IMR-90 (cell line): ENCODE measurements at regions not wholly inside any gene's neighbourhood (a gene's known extent, or its start where the extent isn't known, plus 50 kb on each side); places are given as distances from the start of the nearest gene placed in this dataset.

Experiments
- ATAC-seq: fragments of 200-7000 bp; cut with Tn5 transposase; 2 replicates; pipeline ENCODE4 v1.9.1; 2020; ENCODE audit warnings: low read depth, mild to moderate bottlenecking, moderate library complexity
- BruUV-seq: library from RNA; stranded (reverse); fragments of 400-500 nt; replicated peaks from 2 replicates; lab custom pipeline; 2021; lab: Mats Ljungman, UMichigan
- CTCF ChIA-PET: fragments of 300-600 bp; formaldehyde crosslinking; extraction: SDS; loops from one replicate; lab custom pipeline; 2021; ENCODE audit warnings: antibody characterized with exemption; lab: Yijun Ruan, JAX
- POLR2A ChIA-PET: fragments of 300-600 bp; sonication (Branson Sonifier 250); formaldehyde crosslinking; loops from one replicate; lab custom pipeline; 2022; ENCODE audit warnings: antibody characterized with exemption; ENCODE audit not compliant: unreplicated experiment; lab: Charles Lee
- DNase-seq: peaks from one replicate; pipeline ENCODE4 v3.0.0; 2013
- H2AFZ ChIP-seq: replicated peaks from 2 replicates; pipeline ENCODE3; 2013; ENCODE audit warnings: low read length, mild to moderate bottlenecking; ENCODE audit not compliant: poor library complexity
- H2AK5ac ChIP-seq: 2 replicates; pipeline ENCODE4 v1.6.1; 2013; ENCODE audit warnings: low read depth, low read length, inconsistent platforms
- H2AK9ac ChIP-seq: replicated peaks from 2 replicates; pipeline ENCODE3; 2013; ENCODE audit warnings: mild to moderate bottlenecking, low read depth, low read length, moderate library complexity; ENCODE audit not compliant: poor library complexity
- H2BK120ac ChIP-seq: 2 replicates; pipeline ENCODE4 v1.6.1; 2013; ENCODE audit warnings: low read depth, low read length, inconsistent platforms
- H2BK15ac ChIP-seq: 3 replicates; pipeline ENCODE4 v1.6.1; 2013; ENCODE audit warnings: low read depth, low read length, inconsistent platforms
- H2BK20ac ChIP-seq: 2 replicates; pipeline ENCODE4 v1.6.1; 2013; ENCODE audit warnings: low read depth, mild to moderate bottlenecking, inconsistent platforms, low read length, moderate library complexity
- H2BK5ac ChIP-seq: 2 replicates; pipeline ENCODE4 v1.6.1; 2013; ENCODE audit warnings: mild to moderate bottlenecking, low read depth, low read length, inconsistent platforms; ENCODE audit not compliant: poor library complexity, severe bottlenecking
- H3K14ac ChIP-seq: replicated peaks from 2 replicates; pipeline ENCODE4 v1.6.1; 2013; ENCODE audit warnings: low read depth, low read length, inconsistent platforms
- H3K18ac ChIP-seq: 2 replicates; pipeline ENCODE4 v1.6.1; 2013; ENCODE audit warnings: low read depth, low read length, control low read depth
- H3K23ac ChIP-seq: 2 replicates; pipeline ENCODE4 v1.6.1; 2013; ENCODE audit warnings: low read depth, low read length, inconsistent platforms
- H3K27ac ChIP-seq: 2 replicates; pipeline ENCODE4 v1.5.1; 2013; ENCODE audit warnings: mild to moderate bottlenecking, control low read depth, low read length; ENCODE audit not compliant: insufficient read depth
- H3K27me3 ChIP-seq: 2 replicates; pipeline ENCODE4 v1.6.1; 2013; ENCODE audit warnings: low read length; ENCODE audit not compliant: control insufficient read depth, insufficient read depth
- H3K36me3 ChIP-seq: 2 replicates; pipeline ENCODE4 v1.6.1; 2013; ENCODE audit warnings: low read length, mixed read lengths; ENCODE audit not compliant: control insufficient read depth, insufficient read depth
- H3K4ac ChIP-seq: 2 replicates; pipeline ENCODE4 v1.6.1; 2013; ENCODE audit warnings: low read depth, low read length, inconsistent platforms
- H3K4me1 ChIP-seq: 2 replicates; pipeline ENCODE4 v1.6.1; 2013; ENCODE audit warnings: low read length, mixed read lengths; ENCODE audit not compliant: control insufficient read depth, insufficient read depth
- H3K4me2 ChIP-seq: 2 replicates; pipeline ENCODE4 v1.6.1; 2013; ENCODE audit warnings: low read depth, mild to moderate bottlenecking, control low read depth, low read length, moderate library complexity
- H3K4me3 ChIP-seq: 2 replicates; pipeline ENCODE4 v1.5.1; 2013; ENCODE audit warnings: low read depth, mild to moderate bottlenecking, control low read depth, low read length, moderate library complexity; ENCODE audit not compliant: insufficient read depth
- H3K56ac ChIP-seq: 2 replicates; pipeline ENCODE4 v1.6.1; 2013; ENCODE audit warnings: low read length, inconsistent platforms; ENCODE audit not compliant: insufficient read depth; ENCODE audit errors: extremely low read depth
- H3K79me1 ChIP-seq, 2 experiments: 2 replicates each; pipeline ENCODE4 v1.6.1; 2013; ENCODE audit warnings: low read length in 2 of 2, inconsistent platforms in 1 of 2, low read depth in 1 of 2
- H3K9ac ChIP-seq: 2 replicates; pipeline ENCODE4 v1.6.1; 2013; ENCODE audit warnings: low read depth, low read length, control low read depth
- H3K9me1 ChIP-seq: 2 replicates; pipeline ENCODE4 v1.6.1; 2013; ENCODE audit warnings: low read length, inconsistent platforms; ENCODE audit not compliant: insufficient read depth
- H3K9me3 ChIP-seq: 2 replicates; pipeline ENCODE4 v1.6.1; 2013; ENCODE audit warnings: low read length; ENCODE audit not compliant: control insufficient read depth, insufficient read depth
- H4K20me1 ChIP-seq: 2 replicates; pipeline ENCODE4 v1.6.1; 2013; ENCODE audit warnings: low read length, inconsistent platforms; ENCODE audit not compliant: insufficient read depth
- H4K5ac ChIP-seq: 2 replicates; pipeline ENCODE4 v1.6.1; 2013; ENCODE audit warnings: mild to moderate bottlenecking, low read depth, low read length, control low read depth
- H4K8ac ChIP-seq, 2 experiments: 2 replicates each; pipeline ENCODE4 v1.6.1; 2013; ENCODE audit warnings: low read depth in 2 of 2, low read length in 2 of 2, control low read depth in 1 of 2, inconsistent platforms in 1 of 2
- H4K91ac ChIP-seq: 2 replicates; pipeline ENCODE4 v1.6.1; 2013; ENCODE audit warnings: low read depth, low read length, inconsistent platforms; ENCODE audit not compliant: insufficient read depth
- BHLHE40 ChIP-seq: fragments of 150-350 bp; IDR thresholded peaks from 2 replicates; pipeline ENCODE4 v1.6.1; 2016; ENCODE audit warnings: mild to moderate bottlenecking, low read depth, low read length
- CEBPB ChIP-seq: IDR thresholded peaks from 2 replicates; pipeline ENCODE4 v1.6.1; 2012; ENCODE audit warnings: low read depth, low read length, improper control_type of control experiment
- CHD1 ChIP-seq: IDR thresholded peaks from 2 replicates; pipeline ENCODE4 v1.6.1; 2012; ENCODE audit warnings: low read depth, low read length, improper control_type of control experiment
- ELK1 ChIP-seq: fragments of 150-350 bp; IDR thresholded peaks from 2 replicates; pipeline ENCODE4 v1.6.1; 2016; ENCODE audit warnings: low read depth, mild to moderate bottlenecking, low read length, moderate library complexity, borderline replicate concordance
- FOS ChIP-seq: fragments of 150-350 bp; IDR thresholded peaks from 2 replicates; pipeline ENCODE4 v1.6.1; 2016; ENCODE audit warnings: low read depth, low read length
- MAFK ChIP-seq: IDR thresholded peaks from 2 replicates; pipeline ENCODE4 v1.6.1; 2012; ENCODE audit warnings: low read depth, low read length, improper control_type of control experiment
- MAZ ChIP-seq: IDR thresholded peaks from 2 replicates; pipeline ENCODE4 v1.6.1; 2012; ENCODE audit warnings: low read depth, mild to moderate bottlenecking, low read length, improper control_type of control experiment, moderate library complexity, borderline replicate concordance
- MXI1 ChIP-seq: IDR thresholded peaks from 2 replicates; pipeline ENCODE4 v1.6.1; 2012; ENCODE audit warnings: low read depth, mild to moderate bottlenecking, low read length, moderate library complexity, borderline replicate concordance
- NFE2L2 ChIP-seq: fragments of 150-350 bp; IDR thresholded peaks from 2 replicates; pipeline ENCODE4 v1.6.1; 2016; ENCODE audit warnings: low read depth, mild to moderate bottlenecking, low read length
- POLR2A ChIP-seq: IDR thresholded peaks from 2 replicates; pipeline ENCODE4 v1.6.1; 2012; ENCODE audit warnings: mild to moderate bottlenecking, low read depth, low read length
- RAD21 ChIP-seq: IDR thresholded peaks from 2 replicates; pipeline ENCODE4 v1.6.1; 2012; ENCODE audit warnings: low read length, improper control_type of control experiment
- RCOR1 ChIP-seq: IDR thresholded peaks from 2 replicates; pipeline ENCODE4 v1.6.1; 2012; ENCODE audit warnings: mild to moderate bottlenecking, low read length, improper control_type of control experiment; ENCODE audit not compliant: insufficient replicate concordance
- RFX5 ChIP-seq: IDR thresholded peaks from 2 replicates; pipeline ENCODE4 v1.8.0; 2012; ENCODE audit warnings: low read depth, mild to moderate bottlenecking, low read length, moderate library complexity
- SMC3 ChIP-seq: fragments of 150-350 bp; IDR thresholded peaks from 2 replicates; pipeline ENCODE4 v1.6.1; 2016; ENCODE audit warnings: low read depth, mild to moderate bottlenecking, antibody characterized with exemption, low read length, moderate library complexity
- USF2 ChIP-seq: fragments of 150-350 bp; IDR thresholded peaks from 2 replicates; pipeline ENCODE4 v1.6.1; 2017; ENCODE audit warnings: mild to moderate bottlenecking, antibody characterized with exemption, low read length, low read depth
- WGBS, 2 experiments: methylation state at CpG; one replicate each; pipeline versions ENCODE4 v1.1.5 to v1.1.7; 2013; ENCODE audit warnings: missing lambda C conversion rate in 2 of 2; ENCODE audit not compliant: insufficient read length in 1 of 2; ENCODE audit errors: extremely low coverage in 2 of 2; 5-methylcytosine and 5-hydroxymethylcytosine counted together
- dilution Hi-C: fragments of 300-500 bp; cut with HindIII; formaldehyde crosslinking; loops from one replicate; pipeline ENCODE4 v1.14.3; 2018; ENCODE audit warnings: low sequenced_read_pairs; ENCODE audit not compliant: unreplicated experiment
- in situ Hi-C: fragments of 300-500 bp; cut with MboI; formaldehyde crosslinking; loops from 3 replicates; pipeline ENCODE4 v1.14.3; 2019; ENCODE audit warnings: low sequenced_read_pairs, inconsistent platforms, mixed read lengths
- intact Hi-C: fragments of 100-400 bp; cut with micrococcal nuclease; formaldehyde crosslinking; loops from 2 replicates; pipeline ENCODE4 v1.10.0; 2022
- TF ChIP-seq, protein P1 (sequence below): conservative IDR thresholded peaks from 2 replicates; pipeline ENCODE4 v1.5.1; 2012; ENCODE audit warnings: mild to moderate bottlenecking, low read depth, low read length, improper control_type of control experiment

DNA sequence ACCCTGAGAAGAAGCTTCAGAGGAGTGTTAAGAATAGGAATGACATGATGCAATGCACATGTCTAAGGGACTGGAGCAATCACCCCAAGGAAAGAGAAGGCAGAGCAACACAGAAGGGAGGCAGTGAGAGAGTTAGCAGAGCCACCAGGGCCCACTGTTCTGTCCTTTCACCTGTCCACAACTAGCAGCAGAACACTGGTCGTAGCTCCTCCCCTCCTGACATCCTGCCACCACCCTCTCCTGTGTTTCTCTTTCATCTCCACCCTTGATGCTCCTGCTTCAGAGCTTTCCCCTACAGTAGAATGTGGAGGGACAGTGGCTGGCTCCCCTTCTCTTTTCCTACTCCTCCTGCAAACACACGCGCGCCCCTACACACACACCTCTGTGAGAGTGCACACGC is 483.4 kb upstream of the KIF2A start:
- no peaks in the 10 kb centered on the region for H3K4me1 ChIP-seq
- in situ Hi-C loops = loop anchor here (25.0 kb wide), 1 partner anchor 485 kb away; the partner anchor contains the start of gene ZSWIM6
- CTCF ChIA-PET = no interaction called here
- no peak overlapping the region for H4K5ac ChIP-seq
- no peak overlapping the region for H2AFZ ChIP-seq
- dilution Hi-C loops = no loop called here
- ATAC-seq (no peak), DNase-seq (no peak)
- no peaks in the 10 kb centered on the region; the same call in 1 of the 2 replicates for H3K27me3 ChIP-seq
- WGBS, 2 experiments = no CpG with 5 or more reads among the region's 5 CpGs
- no peaks in the 10 kb centered on the region for H3K36me3 ChIP-seq
- H3K4ac ChIP-seq = no peak overlapping the region
- no peak overlapping the region for H3K14ac ChIP-seq
- intact Hi-C loops = no loop called here
- no peak overlapping the region for H3K18ac ChIP-seq
- H2BK15ac ChIP-seq = no peak overlapping the region
- TF ChIP-seq MXI1 (no peak), ELK1 (no peak), RCOR1 (no peak), BHLHE40 (no peak), CEBPB (no peak), CHD1 (no peak), NFE2L2 (no peak), RAD21 (no peak), SMC3 (no peak), RFX5 (no peak), MAFK (no peak), USF2 (no peak), MAZ (no peak), FOS (no peak), POLR2A (no peak)
- TF ChIP-seq, protein P1, sequence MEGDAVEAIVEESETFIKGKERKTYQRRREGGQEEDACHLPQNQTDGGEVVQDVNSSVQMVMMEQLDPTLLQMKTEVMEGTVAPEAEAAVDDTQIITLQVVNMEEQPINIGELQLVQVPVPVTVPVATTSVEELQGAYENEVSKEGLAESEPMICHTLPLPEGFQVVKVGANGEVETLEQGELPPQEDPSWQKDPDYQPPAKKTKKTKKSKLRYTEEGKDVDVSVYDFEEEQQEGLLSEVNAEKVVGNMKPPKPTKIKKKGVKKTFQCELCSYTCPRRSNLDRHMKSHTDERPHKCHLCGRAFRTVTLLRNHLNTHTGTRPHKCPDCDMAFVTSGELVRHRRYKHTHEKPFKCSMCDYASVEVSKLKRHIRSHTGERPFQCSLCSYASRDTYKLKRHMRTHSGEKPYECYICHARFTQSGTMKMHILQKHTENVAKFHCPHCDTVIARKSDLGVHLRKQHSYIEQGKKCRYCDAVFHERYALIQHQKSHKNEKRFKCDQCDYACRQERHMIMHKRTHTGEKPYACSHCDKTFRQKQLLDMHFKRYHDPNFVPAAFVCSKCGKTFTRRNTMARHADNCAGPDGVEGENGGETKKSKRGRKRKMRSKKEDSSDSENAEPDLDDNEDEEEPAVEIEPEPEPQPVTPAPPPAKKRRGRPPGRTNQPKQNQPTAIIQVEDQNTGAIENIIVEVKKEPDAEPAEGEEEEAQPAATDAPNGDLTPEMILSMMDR = no peak
- H3K56ac ChIP-seq = no peak overlapping the region
- BruUV-seq = no TSS peak
- H3K4me2 ChIP-seq = no peak overlapping the region
- no peak overlapping the region for H3K27ac ChIP-seq
- POLR2A ChIA-PET = no interaction called here
- no peak overlapping the region for H3K23ac ChIP-seq
- H3K4me3 ChIP-seq = no peak overlapping the region
- H4K91ac ChIP-seq = no peak overlapping the region
- H4K20me1 ChIP-seq = no peaks in the 10 kb centered on the region
- no peaks in the 10 kb centered on the region for H3K9me1 ChIP-seq
- no peak overlapping the region for H2BK120ac ChIP-seq
- H2AK9ac ChIP-seq = no peak overlapping the region
- H2BK5ac ChIP-seq = no peak overlapping the region
- H2AK5ac ChIP-seq = no peak overlapping the region
- H2BK20ac ChIP-seq = no peak overlapping the region
- H3K9ac ChIP-seq = no peak overlapping the region
- H3K9me3 ChIP-seq = no peaks in the 10 kb centered on the region
- H4K8ac ChIP-seq = no peak overlapping the region
- H3K79me1 ChIP-seq = no peaks in the 10 kb centered on the region
